HG03378 (cell line): ENCODE measurements at regions not wholly inside any gene's neighbourhood (a gene's known extent, or its start where the extent isn't known, plus 50 kb on each side); places are given as distances from the start of the nearest gene placed in this dataset.

Source experiments
- ATAC-seq: cut with Tn5 transposase; IDR thresholded peaks from one replicate; pipeline ENCODE4 v1.9.1; 2021; ENCODE audit warnings: mild to moderate bottlenecking, moderate library complexity; ENCODE audit not compliant: unreplicated experiment

DNA sequence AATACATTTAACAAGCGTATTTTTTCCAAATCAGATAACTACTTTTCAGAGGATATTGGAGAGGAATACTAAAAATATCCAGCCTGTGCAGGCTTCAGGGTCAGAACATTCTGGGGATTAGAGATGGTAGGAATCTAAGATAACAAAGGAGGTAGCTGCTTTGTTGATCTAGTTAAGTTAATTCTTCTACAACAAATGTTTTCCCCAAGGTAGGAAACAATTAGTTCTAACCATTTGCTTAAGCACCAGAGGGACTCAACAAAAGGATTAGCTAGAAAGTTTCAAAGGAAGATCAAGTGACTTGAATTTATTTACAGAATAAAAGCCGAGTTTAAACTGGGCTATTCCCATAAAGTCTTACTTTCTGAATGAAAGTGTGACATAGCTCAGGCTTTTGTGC, 524.2 kb downstream of the TMTC2 start:
- no peak for ATAC-seq

DNA sequence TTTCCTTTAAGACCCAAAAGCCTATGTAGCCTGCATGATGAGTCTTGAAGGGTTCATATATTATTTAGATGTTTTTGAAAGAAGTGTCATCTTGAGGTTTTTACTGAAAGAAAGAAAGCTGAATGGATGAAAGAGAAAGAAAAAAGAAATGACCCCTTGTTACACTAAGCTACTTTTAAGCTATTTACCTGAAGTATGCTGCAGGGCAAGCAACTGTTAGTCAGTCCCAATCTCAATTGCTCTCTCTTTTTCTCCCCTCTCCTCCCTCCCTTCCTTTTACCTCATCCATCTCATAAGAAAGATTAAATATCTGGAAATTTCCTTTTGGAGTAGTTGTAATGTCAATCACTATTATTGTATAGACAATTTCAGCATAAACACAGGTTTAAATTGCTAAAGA, 512.4 kb downstream of the TMTC2 start:
- no peak for ATAC-seq

DNA sequence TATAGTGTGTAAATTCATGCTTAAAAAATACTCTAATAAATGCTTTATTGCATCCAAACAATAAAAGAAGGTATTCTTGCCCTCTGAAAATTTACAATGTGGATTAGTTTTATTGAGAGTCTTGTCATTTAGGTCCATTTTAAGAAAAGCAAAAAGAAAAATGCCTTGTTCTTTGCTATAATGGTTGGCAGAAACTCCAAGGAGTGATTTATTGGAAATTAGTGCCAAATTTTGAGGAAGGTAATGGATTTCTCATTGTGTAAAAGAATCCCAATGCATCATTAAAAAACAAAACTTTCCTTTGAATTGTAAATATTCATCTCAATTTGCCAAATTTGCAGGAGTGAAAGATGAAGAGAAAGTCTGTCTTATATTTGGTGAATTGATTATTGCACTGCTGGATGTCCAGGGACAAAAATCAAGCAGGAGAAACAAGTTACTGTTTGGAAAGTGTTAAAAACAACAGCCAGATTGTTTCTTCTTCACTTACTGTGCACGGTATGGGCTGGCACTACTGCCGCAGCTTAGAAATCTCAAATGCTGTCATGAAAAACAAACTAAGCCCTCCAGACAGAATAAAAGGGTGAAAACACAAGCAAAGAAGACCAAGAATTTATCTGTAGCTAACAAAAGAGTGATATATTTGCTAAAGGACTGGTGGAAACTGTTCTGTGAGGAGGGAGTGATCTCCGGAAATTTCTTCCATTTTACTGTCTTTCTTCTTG, 511.7 kb downstream of the TMTC2 start:
- no peak for ATAC-seq

DNA sequence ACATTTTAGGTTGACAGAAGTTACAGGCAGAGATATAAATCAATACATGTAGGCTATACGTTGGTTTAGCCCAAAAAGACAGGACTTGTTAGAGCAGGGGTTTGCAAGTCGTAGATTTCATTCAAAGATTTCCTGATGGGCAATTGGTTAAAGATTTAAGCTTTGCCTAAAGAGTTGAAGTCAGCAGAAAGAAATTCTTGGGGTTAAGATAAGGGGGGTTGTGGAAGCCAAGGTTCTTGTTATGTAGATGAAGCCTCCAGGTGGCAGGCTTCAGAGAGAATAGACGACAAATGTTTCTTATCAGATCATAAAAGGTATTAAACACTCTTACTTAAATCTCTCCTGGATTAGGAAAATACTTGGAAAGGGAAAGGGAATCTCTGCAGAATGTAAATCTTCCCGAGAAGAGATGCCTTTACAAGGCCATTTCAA, 510.8 kb downstream of the TMTC2 start:
- ATAC-seq: no peak

DNA sequence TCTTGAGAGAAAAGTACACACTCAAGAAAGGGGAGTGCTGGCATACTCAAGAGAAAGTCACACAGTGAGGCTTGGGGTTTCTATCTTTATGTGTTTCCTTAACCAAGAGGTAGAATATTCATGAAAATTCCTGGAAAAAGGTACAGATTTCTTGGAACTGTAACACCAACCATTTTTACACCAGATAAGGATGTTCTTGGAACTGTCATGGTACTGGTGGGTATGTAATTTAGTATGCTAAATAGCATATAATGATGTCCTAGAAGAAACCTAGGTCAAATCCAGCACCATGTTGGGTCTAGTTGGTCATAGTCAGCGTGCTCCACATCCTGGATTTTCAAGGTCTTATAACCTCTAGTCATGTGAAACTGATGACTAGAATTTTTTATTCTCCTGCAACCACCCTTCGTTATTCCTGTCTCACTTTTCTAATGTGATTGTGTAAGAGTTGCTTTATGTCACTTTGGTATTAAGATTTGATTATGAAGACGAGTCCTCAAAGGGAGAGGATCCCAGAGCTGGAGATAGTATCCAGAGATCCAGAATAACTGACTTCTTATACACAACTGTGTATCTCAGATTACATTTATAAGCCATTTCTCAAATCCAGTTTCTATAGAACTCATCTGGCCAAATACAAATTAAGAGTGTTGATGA, 510.1 kb downstream of the TMTC2 start:
- ATAC-seq: no peak

DNA sequence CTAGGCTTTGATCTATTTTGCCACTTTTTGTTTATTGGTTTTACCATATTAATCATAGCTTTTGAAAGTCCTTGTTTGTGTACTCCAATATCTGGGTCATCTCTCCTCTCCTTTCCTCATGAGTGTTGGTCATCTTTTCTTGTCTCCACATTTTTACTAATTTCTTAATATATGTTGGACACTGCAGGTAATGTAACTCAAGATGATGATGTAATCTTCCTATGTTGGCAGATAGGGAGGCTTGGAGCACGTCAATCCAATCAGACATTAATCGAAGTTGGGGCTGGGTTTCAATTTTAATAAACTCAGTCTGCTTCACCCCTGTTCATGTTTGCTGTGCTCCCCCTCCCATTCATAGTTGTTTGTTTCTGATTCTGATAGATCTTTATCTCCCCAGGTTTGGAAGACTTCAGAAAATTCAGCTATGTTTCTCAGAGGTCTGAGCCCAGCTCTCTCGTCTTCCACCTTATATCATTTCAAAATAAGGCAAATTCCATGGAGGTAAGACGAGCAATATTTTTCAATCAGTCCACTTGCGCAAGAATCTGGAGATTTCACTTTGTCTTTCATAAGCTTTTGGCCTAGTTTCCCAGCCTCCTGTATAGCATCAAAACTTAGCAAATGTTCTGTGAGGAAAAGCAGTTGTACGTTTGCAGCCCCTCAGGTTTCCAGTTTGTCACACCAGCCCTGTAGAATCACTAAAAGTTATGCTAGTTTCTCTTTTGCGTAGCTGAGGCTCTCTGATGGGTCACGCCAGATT, 504.1 kb downstream of the TMTC2 start:
- ATAC-seq: no peak

DNA sequence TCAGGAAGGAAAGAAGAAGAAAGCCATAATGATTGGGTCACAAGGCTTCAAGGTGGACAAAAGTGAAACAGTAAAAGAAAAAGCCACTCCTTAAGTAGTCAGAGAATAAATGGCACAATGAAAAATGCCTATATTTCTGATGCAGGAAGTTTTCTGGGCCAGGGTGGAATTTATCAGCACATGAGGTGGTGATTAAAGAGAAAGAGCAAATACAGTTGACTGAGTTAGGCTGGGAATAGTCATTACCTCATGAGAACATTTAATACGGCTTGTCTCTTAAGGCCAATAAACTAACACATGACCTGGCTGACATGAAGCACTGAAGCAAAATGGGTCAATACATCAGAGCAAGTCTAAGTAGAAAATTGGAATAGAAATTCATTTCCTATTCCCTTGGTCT, 499.7 kb downstream of the TMTC2 start:
- no peak for ATAC-seq

DNA sequence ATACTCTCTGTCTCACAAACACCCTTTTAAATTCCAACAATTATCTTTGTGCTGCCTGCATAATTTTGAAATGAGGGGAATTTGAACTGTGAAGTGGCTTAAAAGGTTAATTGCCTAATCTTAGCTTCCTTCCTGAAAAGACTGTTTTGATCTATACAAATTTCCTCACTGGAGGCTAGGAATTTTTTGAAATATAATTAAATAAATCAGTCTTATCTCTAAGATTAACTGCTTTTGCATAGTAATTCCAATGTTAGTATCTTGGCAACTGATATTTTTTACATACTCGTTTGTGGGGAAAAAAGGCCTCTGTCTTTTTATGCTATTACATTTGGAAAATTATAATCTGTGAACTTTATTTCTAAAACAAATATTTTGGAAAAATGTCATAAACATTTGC, 498.5 kb downstream of the TMTC2 start:
- no peak for ATAC-seq
